ENCODE measurements at regions not wholly inside any gene's neighbourhood (a gene's known extent, or its start where the extent isn't known, plus 50 kb on each side); places are given as distances from the start of the nearest gene placed in this dataset.

DNA sequence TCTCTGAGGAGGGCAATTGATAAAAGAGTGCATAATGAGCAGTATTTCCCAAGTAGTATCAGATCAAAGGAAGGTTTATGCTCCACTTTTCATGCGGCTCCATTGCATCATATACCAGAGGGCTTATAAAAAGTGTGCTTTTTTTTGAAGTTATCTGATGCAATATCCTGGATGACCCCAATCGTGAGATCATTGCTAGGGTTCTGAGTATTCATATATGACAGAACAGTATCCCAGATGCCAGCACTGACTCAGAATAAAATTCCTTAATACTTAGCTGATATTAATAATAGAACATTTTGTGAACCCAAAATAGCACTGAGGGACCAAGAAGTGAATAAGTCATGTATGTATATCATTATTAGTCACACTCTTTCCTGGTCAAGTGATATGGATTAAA lies 945.5 kb upstream of the AGA start:
- FAIRE-seq (no peak), DNase-seq (ENCODE audit: insufficient read length) (no peak)
- no peak for TF ChIP-seq POLR2A (IDR thresholded peaks at IDR 0.05; ENCODE audit: low read depth, low read length)
- no peak for TF ChIP-seq TAF1 (IDR thresholded peaks at IDR 0.05; ENCODE audit: borderline replicate concordance, low read depth, low read length)
- TF ChIP-seq POLR2AphosphoS5 (IDR thresholded peaks at IDR 0.05; ENCODE audit: low read depth, low read length): no peak

DNA sequence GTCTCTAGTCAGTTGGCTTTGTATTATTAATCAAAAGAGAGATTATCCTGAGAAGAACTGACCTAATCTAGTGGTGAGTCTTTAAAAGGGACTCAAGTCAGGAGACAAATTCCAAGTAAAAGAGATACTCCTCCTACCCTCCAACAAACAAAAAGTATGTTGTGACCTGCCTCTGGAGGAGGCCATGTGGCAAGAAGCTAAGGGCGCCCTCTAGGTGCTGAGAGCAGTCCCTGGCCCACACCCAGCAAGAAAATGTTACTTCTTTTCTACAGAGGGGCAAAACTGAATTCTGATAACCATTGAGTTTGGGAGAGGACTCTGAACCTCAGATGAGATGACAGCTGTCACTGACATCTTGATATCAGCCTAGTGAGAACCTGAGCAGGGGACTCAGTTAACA lies 953.6 kb upstream of the AGA start:
- FAIRE-seq: no peak
- TF ChIP-seq POLR2A (IDR thresholded peaks at IDR 0.05; ENCODE audit: low read depth, low read length): no peak
- TF ChIP-seq POLR2AphosphoS5 (IDR thresholded peaks at IDR 0.05; ENCODE audit: low read depth, low read length): no peak
- no peak for TF ChIP-seq TAF1 (IDR thresholded peaks at IDR 0.05; ENCODE audit: borderline replicate concordance, low read depth, low read length)
- DNase-seq (ENCODE audit: insufficient read length): no peak

DNA sequence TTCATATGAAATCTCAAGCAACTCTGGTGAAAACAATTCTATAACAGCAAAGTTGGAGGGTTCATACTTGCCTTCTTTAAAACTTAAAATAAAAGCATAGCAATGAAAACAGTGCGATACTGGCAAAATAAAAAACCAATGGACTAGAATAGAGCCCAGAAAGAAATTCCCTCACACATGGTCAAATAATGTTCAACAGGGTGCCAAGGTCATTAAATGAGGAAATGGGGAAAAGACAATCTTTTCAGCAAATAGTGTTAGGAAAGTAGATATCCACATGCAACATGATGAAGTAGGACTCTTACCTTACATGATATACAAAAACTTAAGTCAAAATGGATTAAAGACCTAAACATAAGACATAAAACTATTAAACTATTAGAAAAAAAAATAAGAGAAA lies 970.2 kb upstream of the AGA start:
- TF ChIP-seq POLR2A (IDR thresholded peaks at IDR 0.05; ENCODE audit: low read depth, low read length) (no peak), POLR2AphosphoS5 (IDR thresholded peaks at IDR 0.05; ENCODE audit: low read depth, low read length) (no peak), TAF1 (IDR thresholded peaks at IDR 0.05; ENCODE audit: borderline replicate concordance, low read depth, low read length) (no peak)
- FAIRE-seq (no peak), DNase-seq (ENCODE audit: insufficient read length) (no peak)

DNA sequence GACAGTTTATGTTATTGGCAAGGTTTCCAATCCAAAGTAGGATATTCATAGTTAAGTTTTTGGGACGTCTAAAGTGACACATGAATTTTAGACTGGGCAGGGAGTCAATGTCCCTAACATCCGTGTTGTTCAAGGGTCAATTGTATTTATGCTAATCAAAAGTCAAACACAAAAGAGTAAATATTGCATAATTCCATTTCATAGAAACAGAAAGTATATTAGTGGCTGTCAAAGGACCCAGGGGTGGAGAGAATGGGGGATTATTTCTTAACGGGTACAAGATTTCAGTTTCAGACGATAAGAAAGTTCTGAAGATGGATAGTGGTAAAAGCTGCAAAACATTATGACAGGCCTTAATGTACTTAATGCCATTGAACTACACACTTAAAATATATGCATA lies 971.8 kb upstream of the AGA start:
- FAIRE-seq (no peak), DNase-seq (ENCODE audit: insufficient read length) (no peak)
- TF ChIP-seq POLR2A (IDR thresholded peaks at IDR 0.05; ENCODE audit: low read depth, low read length) (no peak), TAF1 (IDR thresholded peaks at IDR 0.05; ENCODE audit: borderline replicate concordance, low read depth, low read length) (no peak), POLR2AphosphoS5 (IDR thresholded peaks at IDR 0.05; ENCODE audit: low read depth, low read length) (no peak)

DNA sequence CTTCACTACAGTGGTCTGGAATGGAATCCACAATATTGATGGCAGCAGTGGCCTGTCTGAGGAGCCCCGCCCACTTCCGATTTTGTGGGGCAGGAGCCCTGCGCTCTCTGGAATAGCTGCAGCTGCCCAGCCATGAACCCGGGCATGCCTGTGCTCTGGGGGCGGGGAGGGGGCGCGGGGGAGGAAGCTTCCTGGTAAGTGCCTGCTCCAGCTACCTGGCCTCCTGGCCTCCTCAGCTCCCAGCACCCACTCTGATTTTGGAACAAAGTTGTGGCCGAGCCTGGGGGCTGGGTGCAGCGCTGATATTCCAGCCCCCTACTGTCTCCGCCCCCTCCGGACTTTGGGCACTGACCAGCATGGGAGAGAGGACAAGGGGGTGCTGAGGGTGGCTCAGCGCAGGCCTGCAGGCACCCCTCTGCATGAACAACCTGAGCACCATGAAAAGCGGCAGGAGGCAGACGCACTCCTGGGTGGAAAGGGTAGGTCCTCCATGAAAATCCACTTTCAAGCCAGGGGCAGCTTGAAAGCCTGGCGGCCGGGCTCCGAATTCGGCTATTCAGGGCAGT lies 972.7 kb upstream of the AGA start:
- no peak for DNase-seq (ENCODE audit: insufficient read length)
- FAIRE-seq: no peak
- no peak for TF ChIP-seq POLR2AphosphoS5 (IDR thresholded peaks at IDR 0.05; ENCODE audit: low read depth, low read length)
- no peak for TF ChIP-seq POLR2A (IDR thresholded peaks at IDR 0.05; ENCODE audit: low read depth, low read length)
- TF ChIP-seq TAF1 (IDR thresholded peaks at IDR 0.05; ENCODE audit: borderline replicate concordance, low read depth, low read length): no peak

DNA sequence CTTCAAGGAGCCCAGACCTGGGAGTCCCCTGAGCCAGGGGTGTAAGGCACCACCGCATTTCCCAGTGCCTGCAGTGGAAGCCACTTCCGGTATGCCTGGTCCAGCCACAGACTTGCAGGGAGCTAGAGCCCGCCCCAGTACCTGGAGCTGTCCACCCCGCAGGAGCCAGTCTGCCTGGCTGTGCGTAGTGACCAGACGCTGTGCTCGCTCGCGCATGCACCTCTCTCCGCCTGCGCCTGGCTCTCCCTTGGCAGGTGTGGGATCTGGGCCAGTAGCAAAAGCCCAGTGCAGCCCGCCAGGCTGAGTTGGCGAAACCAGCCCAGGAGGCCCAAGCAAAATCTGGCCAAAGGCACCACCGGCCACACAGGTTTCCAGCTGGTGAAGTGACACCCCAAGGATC lies 973.7 kb upstream of the AGA start:
- no peak for TF ChIP-seq POLR2AphosphoS5 (IDR thresholded peaks at IDR 0.05; ENCODE audit: low read depth, low read length)
- no peak for TF ChIP-seq POLR2A (IDR thresholded peaks at IDR 0.05; ENCODE audit: low read depth, low read length)
- TF ChIP-seq TAF1 (IDR thresholded peaks at IDR 0.05; ENCODE audit: borderline replicate concordance, low read depth, low read length): no peak
- no peak for DNase-seq (ENCODE audit: insufficient read length)
- no peak for FAIRE-seq

DNA sequence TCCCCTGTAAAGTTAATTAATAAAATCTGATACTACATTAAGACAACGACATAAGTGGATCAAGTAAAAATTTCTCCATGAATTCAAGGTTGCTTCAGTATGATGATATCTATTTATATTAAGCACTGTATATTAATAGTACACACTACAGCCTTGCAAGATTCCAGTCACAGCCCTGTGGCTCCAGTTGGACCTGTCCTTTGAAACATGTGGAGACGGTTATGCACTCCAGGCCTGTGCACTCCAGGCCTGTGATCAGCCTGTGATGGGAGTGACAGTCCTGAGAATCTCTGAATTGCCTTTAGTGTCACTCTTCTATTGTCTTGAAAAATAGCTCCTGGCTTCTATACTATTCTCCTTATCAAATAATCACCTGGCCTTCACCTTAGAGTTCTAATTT lies 981.1 kb upstream of the AGA start:
- DNase-seq (ENCODE audit: insufficient read length): no peak
- FAIRE-seq: no peak
- no peak for TF ChIP-seq TAF1 (IDR thresholded peaks at IDR 0.05; ENCODE audit: borderline replicate concordance, low read depth, low read length)
- no peak for TF ChIP-seq POLR2A (IDR thresholded peaks at IDR 0.05; ENCODE audit: low read depth, low read length)
- TF ChIP-seq POLR2AphosphoS5 (IDR thresholded peaks at IDR 0.05; ENCODE audit: low read depth, low read length): no peak

DNA sequence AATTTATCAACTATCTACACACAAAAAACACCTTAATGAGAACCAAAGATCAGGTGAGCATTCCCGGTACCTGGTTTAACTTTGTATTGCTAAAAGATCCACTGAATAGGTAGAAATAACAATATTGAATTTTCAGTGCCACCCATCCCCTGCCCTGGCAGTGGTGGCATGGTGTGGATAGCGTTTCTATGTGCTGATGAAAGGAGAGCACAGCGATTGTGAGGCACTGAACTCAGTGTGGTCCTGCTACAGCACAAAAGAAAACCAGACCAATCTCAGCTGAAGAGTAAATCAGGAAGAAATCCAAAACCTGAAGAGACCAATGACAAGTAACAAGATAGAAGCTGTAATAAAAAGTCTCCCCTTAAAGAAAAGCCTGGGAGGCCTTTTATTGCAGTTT lies 984.6 kb upstream of the AGA start:
- TF ChIP-seq TAF1 (IDR thresholded peaks at IDR 0.05; ENCODE audit: borderline replicate concordance, low read depth, low read length): no peak
- no peak for TF ChIP-seq POLR2AphosphoS5 (IDR thresholded peaks at IDR 0.05; ENCODE audit: low read depth, low read length)
- no peak for TF ChIP-seq POLR2A (IDR thresholded peaks at IDR 0.05; ENCODE audit: low read depth, low read length)
- DNase-seq (ENCODE audit: insufficient read length): no peak
- FAIRE-seq: no peak

DNA sequence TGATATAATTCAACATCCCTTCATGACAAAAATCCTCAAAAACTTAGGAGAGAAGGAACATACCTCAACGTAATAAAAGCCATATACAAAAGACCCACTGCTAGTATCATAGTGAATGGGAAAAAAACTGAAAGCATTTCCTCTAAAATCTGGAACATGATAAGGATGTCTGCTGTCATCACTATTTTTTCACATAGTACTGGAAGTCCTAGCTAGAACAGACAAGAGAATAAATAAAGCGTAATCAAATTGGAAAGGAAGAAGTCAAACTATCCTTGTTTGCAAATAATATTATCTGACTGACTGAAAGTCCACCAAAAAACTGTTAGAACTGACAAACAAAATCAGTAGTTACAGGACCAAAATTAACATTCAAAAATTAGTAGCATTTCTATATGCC lies 985.4 kb upstream of the AGA start:
- no peak for DNase-seq (ENCODE audit: insufficient read length)
- FAIRE-seq: no peak
- TF ChIP-seq POLR2A (IDR thresholded peaks at IDR 0.05; ENCODE audit: low read depth, low read length) (no peak), TAF1 (IDR thresholded peaks at IDR 0.05; ENCODE audit: borderline replicate concordance, low read depth, low read length) (no peak), POLR2AphosphoS5 (IDR thresholded peaks at IDR 0.05; ENCODE audit: low read depth, low read length) (no peak)

DNA sequence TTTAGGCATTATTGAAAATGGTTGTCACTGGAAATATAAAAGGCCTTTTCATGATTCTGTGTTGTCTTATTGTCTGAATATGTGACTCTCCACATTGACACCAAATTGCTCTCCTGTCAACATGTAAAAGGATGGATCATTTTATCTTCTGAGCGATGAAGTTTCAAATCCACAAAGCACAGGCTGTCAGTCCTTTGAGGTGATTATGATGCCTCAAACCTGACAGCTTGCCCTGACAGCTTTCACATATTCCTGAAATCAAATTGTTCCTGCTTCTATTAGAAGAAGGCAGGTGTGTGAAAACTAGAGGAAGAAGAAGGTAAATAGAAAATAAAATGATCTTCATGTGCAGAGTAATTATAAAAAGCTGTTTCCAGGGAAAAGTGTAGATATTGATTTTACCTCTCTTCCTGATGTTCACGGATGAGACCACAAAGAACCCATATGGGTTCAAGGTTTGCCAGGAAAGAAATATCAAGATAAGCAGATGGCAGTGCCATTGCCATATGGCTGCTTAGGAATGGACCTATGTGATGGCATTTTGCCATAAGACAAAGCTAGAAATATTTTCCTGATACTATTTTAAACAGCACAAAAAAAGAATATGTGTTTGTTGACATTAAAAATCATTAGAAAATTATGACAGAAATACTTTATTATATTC lies 1006.3 kb upstream of the AGA start:
- TF ChIP-seq POLR2AphosphoS5 (IDR thresholded peaks at IDR 0.05; ENCODE audit: low read depth, low read length): no peak
- TF ChIP-seq POLR2A (IDR thresholded peaks at IDR 0.05; ENCODE audit: low read depth, low read length): no peak
- TF ChIP-seq TAF1 (IDR thresholded peaks at IDR 0.05; ENCODE audit: borderline replicate concordance, low read depth, low read length): no peak
- no peak for FAIRE-seq

DNA sequence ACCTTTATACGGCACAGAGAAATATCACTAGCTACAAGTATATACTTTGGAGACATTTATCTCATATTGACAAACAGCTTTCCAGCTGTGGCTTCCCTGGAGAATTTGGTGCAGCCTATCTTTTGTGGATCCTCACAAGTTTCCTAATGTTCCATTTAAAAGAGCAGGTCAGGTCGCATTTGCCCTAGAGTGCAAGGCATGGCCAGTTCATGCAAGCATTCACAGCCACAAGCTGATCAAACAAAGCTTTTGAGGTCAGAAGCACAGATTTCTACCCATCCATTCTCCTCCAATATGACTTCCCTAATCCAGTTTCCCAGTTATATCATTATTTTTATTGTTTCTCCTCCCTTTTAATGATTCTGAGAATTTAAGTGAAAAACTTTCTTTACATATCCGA lies 1008.4 kb upstream of the AGA start:
- FAIRE-seq (no peak), DNase-seq (ENCODE audit: insufficient read length) (no peak)
- TF ChIP-seq TAF1 (IDR thresholded peaks at IDR 0.05; ENCODE audit: borderline replicate concordance, low read depth, low read length) (no peak), POLR2A (IDR thresholded peaks at IDR 0.05; ENCODE audit: low read depth, low read length) (no peak), POLR2AphosphoS5 (IDR thresholded peaks at IDR 0.05; ENCODE audit: low read depth, low read length) (no peak)

More for the DNA sequence above, 1006.3 kb upstream of the AGA start:
- no peak for DNase-seq (ENCODE audit: insufficient read length)

DNA sequence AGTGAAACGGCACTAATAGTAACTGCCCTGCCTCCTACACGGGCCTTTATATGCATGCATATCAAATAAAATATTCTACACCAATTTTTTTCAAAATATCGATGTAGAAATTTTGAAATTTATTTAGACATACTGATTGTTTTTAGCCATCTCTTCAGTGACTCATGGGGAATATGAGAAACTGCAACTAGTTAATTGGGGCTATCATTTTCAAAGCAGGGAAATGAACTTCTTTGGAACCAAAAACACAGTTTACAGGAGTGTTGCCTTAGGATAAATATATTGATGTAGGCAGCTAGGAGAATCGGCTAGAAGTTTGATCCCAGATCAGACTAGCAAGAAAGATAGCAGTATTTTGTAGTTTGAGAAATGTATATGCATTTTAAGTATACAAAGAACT lies 1010.8 kb upstream of the AGA start:
- DNase-seq (ENCODE audit: insufficient read length) (no peak), FAIRE-seq (no peak)
- no peak for TF ChIP-seq POLR2A (IDR thresholded peaks at IDR 0.05; ENCODE audit: low read depth, low read length)
- no peak for TF ChIP-seq TAF1 (IDR thresholded peaks at IDR 0.05; ENCODE audit: borderline replicate concordance, low read depth, low read length)
- no peak for TF ChIP-seq POLR2AphosphoS5 (IDR thresholded peaks at IDR 0.05; ENCODE audit: low read depth, low read length)
